Spinal cord (tissue), 9 donors: ENCODE measurements at regions not wholly inside any gene's neighbourhood (a gene's known extent, or its start where the extent isn't known, plus 50 kb on each side); places are given as distances from the start of the nearest gene placed in this dataset.
"Not testable (repeated sequence)": the region's sequence is repeated elsewhere in the genome, so short reads cannot be mapped to it uniquely, and the experiment has no call there.

Experiments
- DNase-seq, 6 donors: peaks; one replicate each; pipeline versions ENCODE4 v3.0.0 to v3.0.0-alpha.2; 2013 to 2015; ENCODE audit warnings: low spot score in 6 of 6, low read depth in 4 of 6
- H3K27ac ChIP-seq: one replicate; pipeline ENCODE4 v1.5.1; 2013; ENCODE audit warnings: low read depth, low read length, control low read depth
- H3K27me3 ChIP-seq: one replicate; pipeline ENCODE4 v1.6.1; 2013; ENCODE audit warnings: low read length; ENCODE audit not compliant: control insufficient read depth, insufficient read depth
- H3K36me3 ChIP-seq: one replicate; pipeline ENCODE4 v1.6.1; 2013; ENCODE audit warnings: low read length; ENCODE audit not compliant: control insufficient read depth, insufficient read depth
- H3K4me1 ChIP-seq: one replicate; pipeline ENCODE4 v1.6.1; 2013; ENCODE audit warnings: low read length; ENCODE audit not compliant: control insufficient read depth, insufficient read depth
- H3K4me3 ChIP-seq: one replicate; pipeline ENCODE4 v1.5.1; 2013; ENCODE audit warnings: low read depth, low read length, control low read depth
- H3K9me3 ChIP-seq: one replicate; pipeline ENCODE4 v1.6.1; 2013; ENCODE audit warnings: low read length; ENCODE audit not compliant: control insufficient read depth, insufficient read depth
- WGBS: methylation state at CpG from one replicate; pipeline ENCODE4 v1.1.5; 2013; ENCODE audit warnings: missing lambda C conversion rate; ENCODE audit not compliant: insufficient coverage; 5-methylcytosine and 5-hydroxymethylcytosine counted together
- donor health status: healthy.

GRCh38 chr6:132021552-132022375 lies 70.6 kb upstream of the CCN2 start:
- Histone ChIP-seq H3K4me3 (no peak overlapping the region), H3K36me3 (no peaks in the 10 kb centered on the region), H3K27ac (no peak overlapping the region), H3K4me1 (no peaks in the 10 kb centered on the region), H3K27me3 (no peaks in the 10 kb centered on the region), H3K9me3 (no peaks in the 10 kb centered on the region)
- 75% methylated on average over 1 of the region's 4 CpGs for WGBS
- no peak for DNase-seq

- no CpG with 5 or more reads among the region's 4 CpGs for WGBS
- H3K4me1 ChIP-seq, H3K27me3 ChIP-seq, H3K9me3 ChIP-seq, DNase-seq, H3K36me3 ChIP-seq, H3K27ac ChIP-seq, H3K4me3 ChIP-seq: not testable (repeated sequence)
Observed at GRCh38 chr6:132020918-132021317, 69.7 kb upstream of the CCN2 start.

- Histone ChIP-seq H3K4me1 (no peaks in the 10 kb centered on the region), H3K27ac (peak overlapping the region; percentile 4), H3K4me3 (no peak overlapping the region), H3K27me3 (no peaks in the 10 kb centered on the region), H3K9me3 (no peaks in the 10 kb centered on the region), H3K36me3 (no peaks in the 10 kb centered on the region)
- WGBS: 75% methylated on average over 5 of the region's 6 CpGs
- DNase-seq: peak in 2 of 6 donors; percentile 17 to 21
Observed at GRCh38 chr6:132020138-132020581, 69.0 kb upstream of the CCN2 start.

GRCh38 chr6:132019586-132019985 lies 68.4 kb upstream of the CCN2 start:
- no peaks in the 10 kb centered on the region for H3K36me3 ChIP-seq
- no peak overlapping the region for H3K4me3 ChIP-seq
- H3K4me1 ChIP-seq: no peaks in the 10 kb centered on the region
- H3K27ac ChIP-seq: no peak overlapping the region
- H3K9me3 ChIP-seq: no peaks in the 10 kb centered on the region
- WGBS: 44% methylated on average over 1 of the region's 1 CpG
- H3K27me3 ChIP-seq: no peaks in the 10 kb centered on the region
- DNase-seq: no peak

GRCh38 chr6:132017942-132018341 lies 66.8 kb upstream of the CCN2 start:
- Histone ChIP-seq H3K4me1 (no peaks in the 10 kb centered on the region), H3K4me3 (no peak overlapping the region), H3K27ac (no peak overlapping the region), H3K9me3 (no peaks in the 10 kb centered on the region), H3K36me3 (no peaks in the 10 kb centered on the region), H3K27me3 (no peaks in the 10 kb centered on the region)
- WGBS: no CpG with 5 or more reads among the region's 3 CpGs
- peak in 1 of 6 donors; percentile 34 for DNase-seq

GRCh38 chr6:132016396-132016795 lies 65.2 kb upstream of the CCN2 start:
- DNase-seq: no peak
- Histone ChIP-seq H3K9me3 (no peaks in the 10 kb centered on the region), H3K27me3 (no peaks in the 10 kb centered on the region), H3K36me3 (no peaks in the 10 kb centered on the region), H3K4me3 (no peak overlapping the region), H3K4me1 (no peaks in the 10 kb centered on the region), H3K27ac (no peak overlapping the region)
- no CpG with 5 or more reads among the region's 1 CpG for WGBS

- DNase-seq: peak in 1 of 6 donors; percentile 57
- H3K4me3 ChIP-seq: no peak overlapping the region
- WGBS: 57% methylated on average over 1 of the region's 2 CpGs
- H3K9me3 ChIP-seq: no peaks in the 10 kb centered on the region
- H3K36me3 ChIP-seq: no peaks in the 10 kb centered on the region
- no peaks in the 10 kb centered on the region for H3K4me1 ChIP-seq
- no peaks in the 10 kb centered on the region for H3K27me3 ChIP-seq
- no peak overlapping the region for H3K27ac ChIP-seq
Observed at GRCh38 chr6:132011582-132011981, 60.4 kb upstream of the CCN2 start.

GRCh38 chr6:132009175-132009574 lies 58.0 kb upstream of the CCN2 start:
- Histone ChIP-seq H3K9me3 (no peaks in the 10 kb centered on the region), H3K4me1 (no peaks in the 10 kb centered on the region), H3K27me3 (no peaks in the 10 kb centered on the region), H3K27ac (no peak overlapping the region), H3K36me3 (no peaks in the 10 kb centered on the region), H3K4me3 (no peak overlapping the region)
- no peak for DNase-seq

- no peaks in the 10 kb centered on the region for H3K9me3 ChIP-seq
- DNase-seq: no peak
- H3K4me1 ChIP-seq: no peaks in the 10 kb centered on the region
- WGBS: no CpG with 5 or more reads among the region's 2 CpGs
- no peak overlapping the region for H3K27ac ChIP-seq
- no peaks in the 10 kb centered on the region for H3K36me3 ChIP-seq
- no peak overlapping the region for H3K4me3 ChIP-seq
- no peaks in the 10 kb centered on the region for H3K27me3 ChIP-seq
Observed at GRCh38 chr6:132007474-132008190, 56.5 kb upstream of the CCN2 start.

- H3K27ac ChIP-seq: no peak overlapping the region
- 94% methylated on average over 2 of the region's 2 CpGs for WGBS
- no peak overlapping the region for H3K4me3 ChIP-seq
- no peaks in the 10 kb centered on the region for H3K4me1 ChIP-seq
- H3K9me3 ChIP-seq: no peaks in the 10 kb centered on the region
- DNase-seq: no peak
- no peaks in the 10 kb centered on the region for H3K36me3 ChIP-seq
- H3K27me3 ChIP-seq: no peaks in the 10 kb centered on the region
Observed at GRCh38 chr6:132005178-132005577, 54.0 kb upstream of the CCN2 start.
